HEK293 (cell line): ENCODE measurements at regions not wholly inside any gene's neighbourhood (a gene's known extent, or its start where the extent isn't known, plus 50 kb on each side); places are given as distances from the start of the nearest gene placed in this dataset.

ENCODE experiments used
- CTCF ChIA-PET: fragments of 350-600 bp; formaldehyde crosslinking; extraction: SDS; loops from one replicate; lab custom pipeline; 2021; ENCODE audit warnings: antibody characterized with exemption; lab: Yijun Ruan, JAX
- POLR2A ChIA-PET: fragments of 300-600 bp; formaldehyde crosslinking; extraction: SDS; loops from one replicate; lab custom pipeline; 2020; ENCODE audit warnings: antibody characterized with exemption, inconsistent platforms; lab: Yijun Ruan, JAX
- H3K27ac ChIP-seq: fragments of 200-500 bp; sonication (Bioruptor generic); 2 replicates; pipeline ENCODE4 v1.5.1; 2014; ENCODE audit warnings: low read depth, low read length, control low read depth, inconsistent platforms; ENCODE audit errors: extremely low read depth
- H3K36me3 ChIP-seq, 2 experiments: fragments of 200-500 bp in 1 of 2; sonication (Bioruptor generic) in 1 of 2; 1 replicate in 1 of 2; 2 replicates in 1 of 2; pipeline ENCODE4 v1.5.1; 2014 to 2017; ENCODE audit warnings: inconsistent platforms in 2 of 2, low read length in 2 of 2; ENCODE audit not compliant: control insufficient read depth in 2 of 2, insufficient read depth in 1 of 2
- H3K4me1 ChIP-seq: fragments of 200-500 bp; sonication (Bioruptor generic); 2 replicates; pipeline ENCODE4 v1.5.1; 2014; ENCODE audit warnings: mild to moderate bottlenecking, low read length, inconsistent platforms; ENCODE audit not compliant: control insufficient read depth, insufficient read depth
- H3K4me3 ChIP-seq: 2 replicates; pipeline ENCODE4 v1.5.1; 2011; ENCODE audit warnings: low read depth, mild to moderate bottlenecking, control low read depth, low read length, moderate library complexity
- H3K9me3 ChIP-seq: fragments of 200-500 bp; sonication (Bioruptor generic); 2 replicates; pipeline ENCODE4 v1.5.1; 2014; ENCODE audit warnings: low read depth, low read length, inconsistent platforms; ENCODE audit not compliant: control insufficient read depth, insufficient read depth
- CTCF ChIP-seq: fragments of 450-650 bp; formaldehyde crosslinking; IDR thresholded peaks from 2 replicates; pipeline ENCODE4 v1.5.1; 2016; ENCODE audit warnings: missing biosample characterization, missing genetic modification characterization
- KLF1 ChIP-seq: fragments of 450-650 bp; formaldehyde crosslinking; IDR thresholded peaks from 2 replicates; pipeline ENCODE4 v1.5.1; 2016; ENCODE audit warnings: missing biosample characterization, missing genetic modification characterization
- KLF7 ChIP-seq: fragments of 450-650 bp; formaldehyde crosslinking; IDR thresholded peaks from 2 replicates; pipeline ENCODE4 v1.5.1; 2016; ENCODE audit warnings: missing biosample characterization, missing genetic modification characterization, borderline replicate concordance
- KLF9 ChIP-seq: fragments of 450-650 bp; formaldehyde crosslinking; IDR thresholded peaks from 2 replicates; pipeline ENCODE4 v1.5.1; 2016; ENCODE audit warnings: missing biosample characterization, missing genetic modification characterization, low read depth
- RBAK ChIP-seq: fragments of 450-650 bp; formaldehyde crosslinking; IDR thresholded peaks from 2 replicates; pipeline ENCODE4 v1.5.1; 2016; ENCODE audit warnings: missing biosample characterization, missing genetic modification characterization
- REPIN1 ChIP-seq: fragments of 450-650 bp; formaldehyde crosslinking; IDR thresholded peaks from 2 replicates; pipeline ENCODE4 v1.5.1; 2017; ENCODE audit warnings: missing biosample characterization, missing genetic modification characterization, low read depth
- SP2 ChIP-seq: fragments of 450-650 bp; formaldehyde crosslinking; IDR thresholded peaks from 2 replicates; pipeline ENCODE4 v1.5.1; 2016; ENCODE audit warnings: missing biosample characterization, missing genetic modification characterization
- TRIM28 ChIP-seq: IDR thresholded peaks from 2 replicates; pipeline ENCODE4 v1.6.1; 2011; ENCODE audit warnings: low read length, control low read depth, borderline replicate concordance
- YY2 ChIP-seq: fragments of 450-650 bp; formaldehyde crosslinking; IDR thresholded peaks from 2 replicates; pipeline ENCODE4 v1.5.1; 2016; ENCODE audit warnings: missing biosample characterization, missing genetic modification characterization
- ZBTB8A ChIP-seq: fragments of 450-650 bp; formaldehyde crosslinking; IDR thresholded peaks from 2 replicates; pipeline ENCODE4 v1.5.1; 2016; ENCODE audit warnings: missing biosample characterization, missing genetic modification characterization
- ZNF112 ChIP-seq: fragments of 450-650 bp; formaldehyde crosslinking; IDR thresholded peaks from 2 replicates; pipeline ENCODE4 v1.5.0; 2017; ENCODE audit warnings: missing biosample characterization, missing genetic modification characterization
- ZNF121 ChIP-seq: fragments of 450-650 bp; formaldehyde crosslinking; IDR thresholded peaks from 2 replicates; pipeline ENCODE4 v1.5.1; 2016; ENCODE audit warnings: missing biosample characterization, missing genetic modification characterization
- ZNF2 ChIP-seq: fragments of 450-650 bp; formaldehyde crosslinking; IDR thresholded peaks from 2 replicates; pipeline ENCODE4 v1.5.1; 2016; ENCODE audit warnings: missing biosample characterization, missing genetic modification characterization
- ZNF202 ChIP-seq: fragments of 450-650 bp; formaldehyde crosslinking; IDR thresholded peaks from 2 replicates; pipeline ENCODE4 v1.5.1; 2016; ENCODE audit warnings: missing biosample characterization, missing genetic modification characterization, borderline replicate concordance
- ZNF311 ChIP-seq: fragments of 450-650 bp; formaldehyde crosslinking; IDR thresholded peaks from 2 replicates; pipeline ENCODE4 v1.5.1; 2017; ENCODE audit warnings: missing biosample characterization, missing genetic modification characterization, borderline replicate concordance
- ZNF324 ChIP-seq: fragments of 450-650 bp; formaldehyde crosslinking; IDR thresholded peaks from 2 replicates; pipeline ENCODE4 v1.5.1; 2016; ENCODE audit warnings: missing biosample characterization, missing genetic modification characterization
- ZNF391 ChIP-seq: fragments of 450-650 bp; formaldehyde crosslinking; IDR thresholded peaks from 2 replicates; pipeline ENCODE4 v1.5.1; 2016; ENCODE audit warnings: low read depth, missing biosample characterization, missing genetic modification characterization, borderline replicate concordance
- ZNF423 ChIP-seq: fragments of 450-650 bp; formaldehyde crosslinking; IDR thresholded peaks from 2 replicates; pipeline ENCODE4 v1.5.1; 2016; ENCODE audit warnings: missing biosample characterization, missing genetic modification characterization
- ZNF473 ChIP-seq: fragments of 450-650 bp; formaldehyde crosslinking; IDR thresholded peaks from 2 replicates; pipeline ENCODE4 v1.5.1; 2017; ENCODE audit warnings: missing biosample characterization, missing genetic modification characterization
- ZNF510 ChIP-seq: fragments of 450-650 bp; formaldehyde crosslinking; IDR thresholded peaks from 2 replicates; pipeline ENCODE4 v1.5.1; 2018; ENCODE audit warnings: mild to moderate bottlenecking, missing genetic modification characterization, missing biosample characterization; ENCODE audit not compliant: insufficient replicate concordance
- ZNF544 ChIP-seq: fragments of 450-650 bp; formaldehyde crosslinking; IDR thresholded peaks from 2 replicates; pipeline ENCODE4 v1.5.0; 2017; ENCODE audit warnings: missing biosample characterization, missing genetic modification characterization
- ZNF624 ChIP-seq: fragments of 450-650 bp; formaldehyde crosslinking; IDR thresholded peaks from 2 replicates; pipeline ENCODE4 v1.5.1; 2017; ENCODE audit warnings: missing biosample characterization, missing genetic modification characterization
- ZNF707 ChIP-seq: fragments of 450-650 bp; formaldehyde crosslinking; IDR thresholded peaks from 2 replicates; pipeline ENCODE4 v1.5.1; 2016; ENCODE audit warnings: missing biosample characterization, missing genetic modification characterization
- ZNF747 ChIP-seq: fragments of 450-650 bp; formaldehyde crosslinking; IDR thresholded peaks from 2 replicates; pipeline ENCODE4 v1.5.1; 2016; ENCODE audit warnings: missing biosample characterization, missing genetic modification characterization
- ZNF785 ChIP-seq: fragments of 450-650 bp; formaldehyde crosslinking; IDR thresholded peaks from 2 replicates; pipeline ENCODE4 v1.5.1; 2016; ENCODE audit warnings: missing biosample characterization, missing genetic modification characterization
- TF ChIP-seq, protein P1 (sequence below): fragments of 450-650 bp; formaldehyde crosslinking; IDR thresholded peaks from 2 replicates; pipeline ENCODE4 v1.5.0; 2017; ENCODE audit warnings: missing biosample characterization, missing genetic modification characterization, borderline replicate concordance

DNA sequence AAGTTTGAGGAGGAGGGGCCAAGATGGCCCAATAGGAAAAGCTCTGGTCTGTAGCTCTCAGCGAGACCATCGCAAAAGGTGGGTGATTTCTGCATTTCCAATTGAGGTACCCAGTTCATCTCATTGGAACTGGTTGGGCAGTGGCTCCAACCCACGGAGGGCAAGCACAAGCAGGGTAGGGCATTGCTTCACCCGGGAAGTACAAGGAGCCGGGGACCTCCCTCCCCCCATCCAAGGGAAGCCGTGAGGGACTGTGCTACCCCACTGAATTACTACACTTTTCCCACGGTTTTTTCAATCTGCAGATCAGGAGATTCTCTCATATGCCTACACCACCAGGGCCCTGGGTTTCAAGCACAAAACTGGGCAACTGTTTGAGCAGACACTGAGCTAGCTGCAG lies 58.0 kb upstream of the EFCAB3 start:
- ChIA-PET POLR2A (no interaction called here), CTCF (interaction anchor here (0.6 to 1.3 kb wide), 2 partner anchors 15 to 213 kb away, joined by 3 read pairs; no protein-coding TSS in a partner anchor)
- no peak for TF ChIP-seq ZNF707 (tag by site-specific recombination)
- TF ChIP-seq ZNF391 (tag by site-specific recombination), result no peak
- TF ChIP-seq TRIM28, result no peak
- no peak for TF ChIP-seq KLF7 (tag by site-specific recombination)
- TF ChIP-seq SP2 (tag by site-specific recombination), result no peak
- TF ChIP-seq ZNF423 (tag by site-specific recombination), result no peak
- TF ChIP-seq REPIN1, result no peak
- TF ChIP-seq ZNF510 (tag by site-specific recombination), result no peak
- no peak for TF ChIP-seq ZNF202
- TF ChIP-seq YY2, result no peak
- no peak for TF ChIP-seq CTCF (tag by site-specific recombination)
- Histone ChIP-seq H3K27ac (no peak overlapping the region), H3K4me3 (no peak overlapping the region), H3K36me3 (no peaks in the 10 kb centered on the region), H3K4me1 (no peaks in the 10 kb centered on the region), H3K9me3 (no peaks in the 10 kb centered on the region)

DNA sequence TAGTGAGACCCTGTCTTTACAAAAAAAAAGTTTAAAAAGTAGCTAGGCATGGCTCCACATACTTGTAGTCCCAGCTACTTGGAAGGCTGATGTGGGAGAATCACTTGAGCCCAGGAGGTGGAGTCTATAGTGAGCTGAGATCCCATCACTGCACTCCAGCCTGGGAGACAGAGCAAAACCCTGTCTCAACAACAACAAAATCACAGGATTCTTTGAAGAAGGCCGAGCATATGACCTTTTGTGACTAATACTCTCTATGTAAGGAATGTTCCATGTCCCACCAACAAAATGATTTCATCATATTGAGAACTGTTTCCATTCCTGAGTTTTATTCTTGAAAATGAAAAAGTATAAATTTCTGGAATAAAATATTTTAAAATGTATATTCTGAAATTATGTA lies 58.9 kb upstream of the EFCAB3 start:
- ChIA-PET CTCF (interaction anchor here (0.6 to 1.3 kb wide), 2 partner anchors 14 to 212 kb away, joined by 3 read pairs; no protein-coding TSS in a partner anchor), POLR2A (no interaction called here)
- Histone ChIP-seq H3K4me1 (no peaks in the 10 kb centered on the region), H3K36me3 (no peaks in the 10 kb centered on the region), H3K27ac (no peak overlapping the region), H3K9me3 (no peaks in the 10 kb centered on the region), H3K4me3 (no peak overlapping the region)
- TF ChIP-seq ZNF544 (tag by site-specific recombination), result no peak
- no peak for TF ChIP-seq KLF1 (tag by site-specific recombination)
- no peak for TF ChIP-seq ZNF624 (tag by site-specific recombination)

GRCh38 chr17:62319846-62320245 lies 60.5 kb upstream of the EFCAB3 start:
- ChIA-PET CTCF (interaction anchor here (0.5 to 0.6 kb wide), 2 partner anchors 1053 to 1635 kb away, joined by 3 read pairs; no protein-coding TSS in a partner anchor), POLR2A (no interaction called here)
- H3K4me3 ChIP-seq, result no peak overlapping the region
- no peaks in the 10 kb centered on the region for H3K36me3 ChIP-seq
- H3K4me1 ChIP-seq, result no peaks in the 10 kb centered on the region
- no peaks in the 10 kb centered on the region for H3K9me3 ChIP-seq
- TF ChIP-seq, protein P1, sequence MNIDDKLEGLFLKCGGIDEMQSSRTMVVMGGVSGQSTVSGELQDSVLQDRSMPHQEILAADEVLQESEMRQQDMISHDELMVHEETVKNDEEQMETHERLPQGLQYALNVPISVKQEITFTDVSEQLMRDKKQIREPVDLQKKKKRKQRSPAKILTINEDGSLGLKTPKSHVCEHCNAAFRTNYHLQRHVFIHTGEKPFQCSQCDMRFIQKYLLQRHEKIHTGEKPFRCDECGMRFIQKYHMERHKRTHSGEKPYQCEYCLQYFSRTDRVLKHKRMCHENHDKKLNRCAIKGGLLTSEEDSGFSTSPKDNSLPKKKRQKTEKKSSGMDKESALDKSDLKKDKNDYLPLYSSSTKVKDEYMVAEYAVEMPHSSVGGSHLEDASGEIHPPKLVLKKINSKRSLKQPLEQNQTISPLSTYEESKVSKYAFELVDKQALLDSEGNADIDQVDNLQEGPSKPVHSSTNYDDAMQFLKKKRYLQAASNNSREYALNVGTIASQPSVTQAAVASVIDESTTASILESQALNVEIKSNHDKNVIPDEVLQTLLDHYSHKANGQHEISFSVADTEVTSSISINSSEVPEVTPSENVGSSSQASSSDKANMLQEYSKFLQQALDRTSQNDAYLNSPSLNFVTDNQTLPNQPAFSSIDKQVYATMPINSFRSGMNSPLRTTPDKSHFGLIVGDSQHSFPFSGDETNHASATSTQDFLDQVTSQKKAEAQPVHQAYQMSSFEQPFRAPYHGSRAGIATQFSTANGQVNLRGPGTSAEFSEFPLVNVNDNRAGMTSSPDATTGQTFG (tag by site-specific recombination), result no peak
- TF ChIP-seq ZNF747 (no peak), ZNF121 (tag by site-specific recombination) (no peak), ZNF112 (tag by site-specific recombination) (no peak), ZBTB8A (tag by site-specific recombination) (no peak), ZNF324 (no peak), ZNF311 (no peak), ZNF785 (tag by site-specific recombination) (no peak), ZNF473 (tag by site-specific recombination) (no peak), ZNF2 (tag by site-specific recombination) (no peak), KLF9 (tag by site-specific recombination) (no peak), RBAK (tag by site-specific recombination) (no peak)
- TF ChIP-seq, all 188 proteins: peak for 0
- H3K27ac ChIP-seq, result no peak overlapping the region
